K562 (cell line): ENCODE measurements at regions not wholly inside any gene's neighbourhood (a gene's known extent, or its start where the extent isn't known, plus 50 kb on each side); places are given as distances from the start of the nearest gene placed in this dataset.
"Not testable (repeated sequence)": the region's sequence is repeated elsewhere in the genome, so short reads cannot be mapped to it uniquely, and the experiment has no call there.

Experiments
- ATAC-seq: fragments of 200-7000 bp; cut with Tn5 transposase; 3 replicates; pipeline ENCODE4 v1.9.1; 2020; ENCODE audit warnings: moderate library complexity
- BruUV-seq: library from RNA; stranded (reverse); fragments of 400-500 nt; replicated peaks from 2 replicates; lab custom pipeline; 2021; lab: Mats Ljungman, UMichigan
- CTCF ChIA-PET: fragments of 300-600 bp; formaldehyde crosslinking; extraction: SDS; loops from one replicate; lab custom pipeline; 2021; ENCODE audit warnings: low intra/inter-chr PET ratio; lab: Yijun Ruan, JAX
- POLR2A ChIA-PET: fragments of 300-600, 350-650 bp; sonication (Branson Sonifier 250); formaldehyde crosslinking; extraction: SDS; loops from one replicate; lab custom pipeline; 2021; ENCODE audit warnings: antibody characterized with exemption, inconsistent platforms; lab: Yijun Ruan, JAX
- DNase-seq, 4 experiments: peaks; one replicate each; pipeline versions ENCODE4 v3.0.0 to v3.0.0-alpha.2; 2011 to 2018; ENCODE audit warnings: low spot score in 3 of 4, mixed read lengths in 3 of 4; ENCODE audit errors: extremely low read depth in 1 of 4
- FAIRE-seq: peaks from 2 replicates; lab custom pipeline; 2011; peaks lifted over from hg19 to GRCh38; lab: Jason Lieb, UNC
- H2AFZ ChIP-seq: 2 replicates; pipeline ENCODE4 v1.6.0; 2011; ENCODE audit warnings: low read depth, low read length, control low read depth, inconsistent platforms
- H3K27ac ChIP-seq: fragments of 200-600 bp; 3 replicates; pipeline ENCODE4 v1.8.0; 2011; ENCODE audit warnings: low read depth, mild to moderate bottlenecking, control low read depth, inconsistent platforms, low read length, moderate library complexity, mixed read lengths; ENCODE audit errors: extremely low read depth
- H3K27me3 ChIP-seq, 2 experiments: fragments of 300-600 bp in 1 of 2; 2 replicates in 1 of 2; 3 replicates in 1 of 2; pipeline versions ENCODE4 v1.6.0 to v1.8.0; 2011; ENCODE audit warnings: inconsistent platforms in 2 of 2, low read length in 2 of 2, mild to moderate bottlenecking in 1 of 2, mixed read lengths in 1 of 2, moderate library complexity in 1 of 2; ENCODE audit not compliant: control insufficient read depth in 2 of 2, insufficient read depth in 2 of 2
- H3K36me3 ChIP-seq: fragments of 300-600 bp; 3 replicates; pipeline ENCODE4 v1.8.0; 2011; ENCODE audit warnings: mild to moderate bottlenecking, low read length, inconsistent platforms; ENCODE audit not compliant: control insufficient read depth, insufficient read depth
- H3K4me1 ChIP-seq, 2 experiments: fragments of 200-600 bp in 1 of 2; replicated peaks in 1 of 2; 2 replicates in 1 of 2; 3 replicates in 1 of 2; pipeline versions ENCODE4 v1.5.1 to v1.8.0; 2011; ENCODE audit warnings: inconsistent platforms in 2 of 2, low read length in 2 of 2, mild to moderate bottlenecking in 1 of 2, mixed read lengths in 1 of 2, moderate library complexity in 1 of 2; ENCODE audit not compliant: control insufficient read depth in 2 of 2, insufficient read depth in 2 of 2
- H3K4me2 ChIP-seq: 2 replicates; pipeline ENCODE4 v1.6.1; 2011; ENCODE audit warnings: low read length, control low read depth, inconsistent platforms, mixed read lengths; ENCODE audit not compliant: insufficient read depth
- H3K4me3 ChIP-seq: fragments of 200-600 bp; sonication (generic), shearing (Covaris generic); 2 replicates; pipeline ENCODE4 v1.5.1; 2016; ENCODE audit warnings: control low read depth, inconsistent platforms
- H3K79me2 ChIP-seq: fragments of 200-600 bp; 3 replicates; pipeline ENCODE4 v1.8.0; 2011; ENCODE audit warnings: low read length, inconsistent platforms; ENCODE audit not compliant: control insufficient read depth, insufficient read depth
- H3K9ac ChIP-seq, 2 experiments: 2 replicates each; pipeline versions ENCODE4 v1.6.0 to v1.6.1; 2011; ENCODE audit warnings: low read depth in 2 of 2, low read length in 2 of 2, control low read depth in 1 of 2, inconsistent platforms in 1 of 2, mild to moderate bottlenecking in 1 of 2, mixed read lengths in 1 of 2; ENCODE audit not compliant: insufficient read depth in 1 of 2
- H3K9me1 ChIP-seq: one replicate; pipeline ENCODE4 v1.6.0; 2011; ENCODE audit warnings: inconsistent platforms, mild to moderate bottlenecking, low read length, moderate library complexity; ENCODE audit not compliant: control insufficient read depth, insufficient read depth
- H3K9me3 ChIP-seq: replicated peaks from 2 replicates; pipeline ENCODE4 v1.5.1; 2011; ENCODE audit warnings: low read depth, low read length, inconsistent platforms; ENCODE audit not compliant: control insufficient read depth, insufficient read depth
- H4K20me1 ChIP-seq: replicated peaks from 2 replicates; pipeline ENCODE4 v1.6.1; 2011; ENCODE audit warnings: low read length, inconsistent platforms, mixed read lengths; ENCODE audit not compliant: control insufficient read depth, insufficient read depth
- WGBS: fragments of 100-300 bp; shearing (Covaris generic); methylation state at CpG from one replicate; pipeline ENCODE4 v1.1.6; 2016; ENCODE audit warnings: low coverage, mixed read lengths; ENCODE audit not compliant: insufficient coverage; ENCODE audit errors: missing lambda C conversion rate; 5-methylcytosine and 5-hydroxymethylcytosine counted together
- in situ Hi-C: fragments of 300-500 bp; cut with MboI; formaldehyde crosslinking; loops from 4 replicates; pipeline ENCODE4 v1.15.0; 2018; ENCODE audit warnings: inconsistent platforms, mixed read lengths
- intact Hi-C: fragments of 100-400 bp; cut with micrococcal nuclease; formaldehyde crosslinking; loops from 2 replicates; pipeline ENCODE4 v1.14.2; 2022

- H3K27me3 ChIP-seq, H3K27ac ChIP-seq, in situ Hi-C loops, BruUV-seq, H3K4me2 ChIP-seq, H3K9me3 ChIP-seq, ATAC-seq, H3K79me2 ChIP-seq, H2AFZ ChIP-seq, POLR2A ChIA-PET, H3K4me1 ChIP-seq, CTCF ChIA-PET, intact Hi-C loops, H3K9me1 ChIP-seq, H3K9ac ChIP-seq, H3K4me3 ChIP-seq, DNase-seq, H4K20me1 ChIP-seq: not testable (repeated sequence)
- peaks cover 39% of the 10 kb centered on the region; the same call in 2 of the 3 replicates for H3K36me3 ChIP-seq
- WGBS: 100% methylated on average over 2 of the region's 2 CpGs
- FAIRE-seq: peak; percentile 58
Observed at GRCh38 chr15:30729880-30730590, 104.1 kb downstream of the ARHGAP11B start.

GRCh38 chr15:30730633-30731032 lies 104.7 kb downstream of the ARHGAP11B start:
- POLR2A ChIA-PET, H3K27me3 ChIP-seq, BruUV-seq, H2AFZ ChIP-seq, H3K4me2 ChIP-seq, H3K79me2 ChIP-seq, H3K27ac ChIP-seq, H3K4me3 ChIP-seq, intact Hi-C loops, in situ Hi-C loops, FAIRE-seq, DNase-seq, H3K9me3 ChIP-seq, H3K9ac ChIP-seq, H3K4me1 ChIP-seq, H4K20me1 ChIP-seq, CTCF ChIA-PET, H3K9me1 ChIP-seq, ATAC-seq: not testable (repeated sequence)
- WGBS: 95% methylated on average over 3 of the region's 3 CpGs
- H3K36me3 ChIP-seq: peaks cover 38% of the 10 kb centered on the region; the same call in 2 of the 3 replicates

GRCh38 chr15:30732100-30732499 lies 106.2 kb downstream of the ARHGAP11B start:
- H3K36me3 ChIP-seq: peaks cover 41% of the 10 kb centered on the region; the same call in 2 of the 3 replicates
- H4K20me1 ChIP-seq, BruUV-seq, ATAC-seq, H3K9ac ChIP-seq, in situ Hi-C loops, H3K27ac ChIP-seq, FAIRE-seq, DNase-seq, H3K4me3 ChIP-seq, H3K4me1 ChIP-seq, POLR2A ChIA-PET, H3K9me3 ChIP-seq, H3K27me3 ChIP-seq, intact Hi-C loops, H3K9me1 ChIP-seq, H3K4me2 ChIP-seq, H3K79me2 ChIP-seq, H2AFZ ChIP-seq, CTCF ChIA-PET: not testable (repeated sequence)
- 98% methylated on average over 4 of the region's 4 CpGs for WGBS
